GM19463 (cell line): ENCODE measurements at regions not wholly inside any gene's neighbourhood (a gene's known extent, or its start where the extent isn't known, plus 50 kb on each side); places are given as distances from the start of the nearest gene placed in this dataset.

Experiments
- ATAC-seq: cut with Tn5 transposase; IDR thresholded peaks from one replicate; pipeline ENCODE4 v1.9.1; 2021; ENCODE audit warnings: mild to moderate bottlenecking, moderate library complexity; ENCODE audit not compliant: unreplicated experiment

DNA sequence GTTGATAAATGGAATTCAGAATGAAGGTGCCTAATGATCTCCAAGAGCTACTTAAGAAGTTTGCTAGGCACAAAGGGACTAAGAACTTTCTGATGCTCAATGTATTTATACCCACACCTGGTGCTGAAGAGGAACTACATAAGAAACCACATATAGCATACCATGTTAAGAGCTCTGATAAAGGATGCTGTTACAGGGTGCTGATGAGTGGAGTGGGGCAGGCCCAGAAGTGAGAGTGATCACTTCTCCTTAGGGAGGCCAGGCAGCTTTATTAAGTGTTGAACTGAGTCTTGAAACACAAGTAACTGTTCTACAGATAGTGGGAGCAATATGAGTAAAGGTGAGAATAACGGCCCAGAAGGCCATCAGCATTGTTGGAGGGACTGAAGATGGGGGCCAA lies 68.3 kb upstream of the CHRDL1 start:
- no peak for ATAC-seq

DNA sequence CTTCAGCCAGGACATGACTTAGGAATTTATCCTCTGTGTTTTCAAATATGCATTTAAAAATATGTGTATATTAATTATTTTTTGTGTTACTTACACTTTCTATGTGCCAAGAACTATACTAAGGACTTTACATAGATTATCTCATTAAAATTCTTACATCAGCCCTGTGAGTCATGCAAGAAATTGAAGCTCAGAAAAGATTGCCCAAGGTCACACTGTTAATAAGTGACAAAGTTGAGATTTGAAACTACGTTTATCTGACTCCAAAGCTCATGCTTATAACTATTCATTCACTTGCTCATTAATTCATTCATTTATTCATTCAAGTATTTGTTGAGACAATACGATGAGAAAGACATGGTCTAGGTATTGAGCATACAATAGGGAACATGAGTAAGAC lies 62.9 kb upstream of the CHRDL1 start:
- ATAC-seq: no peak

GRCh38 chrX:110853610-110854009 lies 58.0 kb upstream of the CHRDL1 start:
- ATAC-seq: peak; percentile 28

DNA sequence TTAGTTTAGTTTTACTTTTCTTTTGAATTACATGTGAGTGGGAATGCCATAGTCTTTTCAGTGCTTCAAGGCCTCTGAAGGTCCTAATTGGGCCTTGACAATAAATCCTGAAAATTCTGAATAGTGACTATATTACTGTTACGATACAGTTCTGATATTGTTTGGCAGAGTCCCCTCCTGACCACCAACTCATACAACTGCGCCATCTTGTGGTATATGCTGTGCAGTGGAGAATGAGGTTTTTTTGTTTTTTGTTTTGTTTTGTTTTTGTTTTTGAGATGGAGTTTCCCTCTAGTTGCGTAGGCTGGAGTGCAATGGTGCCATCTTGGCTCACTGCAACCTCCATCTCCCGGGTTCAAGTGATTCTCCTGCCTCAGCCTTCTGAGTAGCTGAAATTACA lies 56.6 kb upstream of the CHRDL1 start:
- no peak for ATAC-seq

GRCh38 chrX:110851780-110852179 lies 56.2 kb upstream of the CHRDL1 start:
- ATAC-seq: peak; percentile 66

- peak; percentile 62 for ATAC-seq
Measured at GRCh38 chrX:110847334-110847733, 51.7 kb upstream of the CHRDL1 start.

DNA sequence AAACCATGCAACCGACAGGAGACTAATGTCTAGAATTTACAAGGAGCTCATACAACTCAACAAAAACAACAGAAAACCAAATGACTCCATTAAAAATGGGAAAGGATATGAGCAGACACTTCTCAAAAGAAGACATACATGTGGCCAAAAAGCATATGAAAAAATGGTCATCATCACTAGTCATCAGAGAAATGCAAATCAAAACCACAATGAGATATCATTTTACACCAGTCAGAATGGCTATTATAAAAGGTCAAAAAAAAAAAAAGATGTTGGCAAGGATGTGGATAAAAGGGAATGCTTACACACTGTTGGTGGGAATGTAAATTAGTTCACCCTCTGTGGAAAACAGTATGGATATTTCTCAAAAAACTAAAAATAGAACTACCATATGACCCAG lies 50.5 kb upstream of the CHRDL1 start:
- no peak for ATAC-seq
